Chondrocyte (in vitro differentiated cells): ENCODE measurements at regions not wholly inside any gene's neighbourhood (a gene's known extent, or its start where the extent isn't known, plus 50 kb on each side); places are given as distances from the start of the nearest gene placed in this dataset.

Experiments used
- DNase-seq: peaks from one replicate; pipeline ENCODE4 v3.0.0; 2021; ENCODE audit warnings: mixed read lengths, low spot score
- H3K27ac Mint-ChIP-seq: one replicate; pipeline ENCODE4 v1.8.0; 2021; ENCODE audit warnings: mild to moderate bottlenecking, moderate library complexity, mixed read lengths; ENCODE audit not compliant: unreplicated experiment
- H3K27me3 Mint-ChIP-seq: 2 replicates; pipeline ENCODE4 v1.8.0; 2021; ENCODE audit warnings: low read depth, mixed read lengths
- H3K36me3 Mint-ChIP-seq: 2 replicates; pipeline ENCODE4 v1.8.0; 2021; ENCODE audit warnings: low read depth, mixed read lengths
- H3K4me1 Mint-ChIP-seq: 2 replicates; pipeline ENCODE4 v1.8.0; 2021; ENCODE audit warnings: low read depth, mild to moderate bottlenecking, mixed read lengths
- H3K4me3 Mint-ChIP-seq: one replicate; pipeline ENCODE4 v1.8.0; 2021; ENCODE audit warnings: mild to moderate bottlenecking, moderate library complexity, mixed read lengths; ENCODE audit not compliant: unreplicated experiment
- H3K9me3 Mint-ChIP-seq: 2 replicates; pipeline ENCODE4 v1.8.0; 2021; ENCODE audit warnings: low read depth, mixed read lengths
- CTCF ChIP-seq: fragments of 200-600 bp; sonication (generic); IDR thresholded peaks from 2 replicates; pipeline ENCODE4 v1.5.0; 2021; ENCODE audit warnings: antibody characterized with exemption, mild to moderate bottlenecking, moderate library complexity

- H3K9me3 Mint-ChIP-seq, result peaks cover 19% of the 10 kb centered on the region
- H3K36me3 Mint-ChIP-seq, result peaks cover 10% of the 10 kb centered on the region
- peaks cover 22% of the 10 kb centered on the region for H3K4me1 Mint-ChIP-seq
- H3K27me3 Mint-ChIP-seq, result no peaks in the 10 kb centered on the region
- no peak for TF ChIP-seq CTCF
- no peak overlapping the region for H3K27ac Mint-ChIP-seq
- DNase-seq, result no peak
- peak overlapping the region; percentile 82 for H3K4me3 Mint-ChIP-seq
These were observed 59.1 kb downstream of the ZNF467 start for GRCh38 chr7:149714081-149714909.

- no peak for DNase-seq
- peaks cover 21% of the 10 kb centered on the region for H3K9me3 Mint-ChIP-seq
- peaks cover 19% of the 10 kb centered on the region for H3K4me1 Mint-ChIP-seq
- no peaks in the 10 kb centered on the region for H3K27me3 Mint-ChIP-seq
- H3K36me3 Mint-ChIP-seq, result peaks cover 10% of the 10 kb centered on the region
- H3K27ac Mint-ChIP-seq, result no peak overlapping the region
- H3K4me3 Mint-ChIP-seq, result peak overlapping the region; percentile 48
- no peak for TF ChIP-seq CTCF
These were observed 59.7 kb downstream of the ZNF467 start for GRCh38 chr7:149713731-149714068.

- H3K36me3 Mint-ChIP-seq, result peaks cover 9% of the 10 kb centered on the region
- peaks cover 19% of the 10 kb centered on the region for H3K4me1 Mint-ChIP-seq
- H3K4me3 Mint-ChIP-seq, result peak overlapping the region; percentile 48
- H3K27ac Mint-ChIP-seq, result no peak overlapping the region
- TF ChIP-seq CTCF, result no peak
- DNase-seq, result no peak
- no peaks in the 10 kb centered on the region for H3K27me3 Mint-ChIP-seq
- H3K9me3 Mint-ChIP-seq, result peaks cover 21% of the 10 kb centered on the region
These were observed 60.2 kb downstream of the ZNF467 start for GRCh38 chr7:149713061-149713730.

GRCh38 chr7:149708026-149708425 lies 65.4 kb downstream of the ZNF467 start:
- Mint-ChIP-seq H3K27me3 (no peaks in the 10 kb centered on the region), H3K27ac (no peak overlapping the region), H3K4me3 (no peak overlapping the region), H3K4me1 (no peaks in the 10 kb centered on the region), H3K36me3 (peaks cover 11% of the 10 kb centered on the region), H3K9me3 (peaks cover 24% of the 10 kb centered on the region)
- DNase-seq, result no peak
- TF ChIP-seq CTCF, result no peak

- no peak for TF ChIP-seq CTCF
- Mint-ChIP-seq H3K9me3 (peaks cover 24% of the 10 kb centered on the region), H3K36me3 (peaks cover 11% of the 10 kb centered on the region), H3K27ac (peak overlapping the region; percentile 36), H3K4me1 (no peaks in the 10 kb centered on the region), H3K27me3 (no peaks in the 10 kb centered on the region), H3K4me3 (no peak overlapping the region)
- no peak for DNase-seq
These were observed 65.9 kb downstream of the ZNF467 start for GRCh38 chr7:149707448-149707886.
